Activated CD8-positive, alpha-beta T cell treated with anti-CD3 and anti-CD28 coated beads for 36 hours (primary cell): ENCODE measurements at regions not wholly inside any gene's neighbourhood (a gene's known extent, or its start where the extent isn't known, plus 50 kb on each side); places are given as distances from the start of the nearest gene placed in this dataset.

ENCODE experiments used
- ATAC-seq: fragments of 200-7000 bp; cut with Tn5 transposase; one replicate; pipeline ENCODE4 v1.10.0; 2021; ENCODE audit warnings: mild to moderate bottlenecking, moderate library complexity
- CTCF ChIA-PET: fragments of 350-600 bp; sonication (Branson Sonifier 250); formaldehyde crosslinking; loops from one replicate; lab custom pipeline; 2021; ENCODE audit warnings: antibody characterized with exemption; lab: Charles Lee
- POLR2A ChIA-PET: fragments of 350-600 bp; sonication (Branson Sonifier 250); formaldehyde crosslinking; loops from one replicate; lab custom pipeline; 2021; ENCODE audit warnings: antibody characterized with exemption; lab: Charles Lee
- DNase-seq: peaks from one replicate; pipeline ENCODE4 v3.0.0-alpha.2; 2020
- H3K27ac Mint-ChIP-seq: one replicate; pipeline ENCODE4 v1.8.0; 2021; ENCODE audit warnings: mild to moderate bottlenecking, mixed read lengths
- H3K27me3 Mint-ChIP-seq: one replicate; pipeline ENCODE4 v1.8.0; 2021; ENCODE audit warnings: mixed read lengths
- H3K36me3 Mint-ChIP-seq: one replicate; pipeline ENCODE4 v1.8.0; 2021; ENCODE audit warnings: low read depth, mixed read lengths
- H3K4me1 Mint-ChIP-seq: one replicate; pipeline ENCODE4 v1.8.0; 2021; ENCODE audit warnings: low read depth, mixed read lengths
- H3K4me3 Mint-ChIP-seq: one replicate; pipeline ENCODE4 v1.8.0; 2021; ENCODE audit warnings: mild to moderate bottlenecking, moderate library complexity, mixed read lengths
- H3K9me3 Mint-ChIP-seq: one replicate; pipeline ENCODE4 v1.8.0; 2021; ENCODE audit warnings: mixed read lengths
- intact Hi-C: fragments of 100-400 bp; cut with micrococcal nuclease; formaldehyde crosslinking; loops from one replicate; pipeline ENCODE4 v1.10.0; 2022
- TF ChIP-seq, protein P1 (sequence below): fragments of 200-600 bp; IDR thresholded peaks from one replicate; pipeline ENCODE4 v1.8.0; 2022; ENCODE audit warnings: antibody characterized with exemption, mild to moderate bottlenecking

GRCh38 chr4:89469516-89469915 is 161.9 kb upstream of the GPRIN3 start:
- ChIA-PET POLR2A (no interaction called here), CTCF (interaction anchor here (1.0 kb wide), 1 partner anchor 13 kb away, joined by 3 read pairs; no protein-coding TSS in a partner anchor)
- ATAC-seq (no peak), DNase-seq (no peak)
- H3K27me3 Mint-ChIP-seq, result no peaks in the 10 kb centered on the region
- no peaks in the 10 kb centered on the region for H3K9me3 Mint-ChIP-seq
- peak overlapping the region; percentile 62 for H3K4me3 Mint-ChIP-seq
- intact Hi-C loops, result no loop called here
- peak overlapping the region; percentile 87 for H3K27ac Mint-ChIP-seq
- TF ChIP-seq, protein P1, sequence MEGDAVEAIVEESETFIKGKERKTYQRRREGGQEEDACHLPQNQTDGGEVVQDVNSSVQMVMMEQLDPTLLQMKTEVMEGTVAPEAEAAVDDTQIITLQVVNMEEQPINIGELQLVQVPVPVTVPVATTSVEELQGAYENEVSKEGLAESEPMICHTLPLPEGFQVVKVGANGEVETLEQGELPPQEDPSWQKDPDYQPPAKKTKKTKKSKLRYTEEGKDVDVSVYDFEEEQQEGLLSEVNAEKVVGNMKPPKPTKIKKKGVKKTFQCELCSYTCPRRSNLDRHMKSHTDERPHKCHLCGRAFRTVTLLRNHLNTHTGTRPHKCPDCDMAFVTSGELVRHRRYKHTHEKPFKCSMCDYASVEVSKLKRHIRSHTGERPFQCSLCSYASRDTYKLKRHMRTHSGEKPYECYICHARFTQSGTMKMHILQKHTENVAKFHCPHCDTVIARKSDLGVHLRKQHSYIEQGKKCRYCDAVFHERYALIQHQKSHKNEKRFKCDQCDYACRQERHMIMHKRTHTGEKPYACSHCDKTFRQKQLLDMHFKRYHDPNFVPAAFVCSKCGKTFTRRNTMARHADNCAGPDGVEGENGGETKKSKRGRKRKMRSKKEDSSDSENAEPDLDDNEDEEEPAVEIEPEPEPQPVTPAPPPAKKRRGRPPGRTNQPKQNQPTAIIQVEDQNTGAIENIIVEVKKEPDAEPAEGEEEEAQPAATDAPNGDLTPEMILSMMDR, result no peak
- H3K4me1 Mint-ChIP-seq, result peaks cover 27% of the 10 kb centered on the region
- no peaks in the 10 kb centered on the region for H3K36me3 Mint-ChIP-seq

- intact Hi-C loops, result no loop called here
Measured at GRCh38 chr4:89468602-89469001, 161.0 kb upstream of the GPRIN3 start.

DNA sequence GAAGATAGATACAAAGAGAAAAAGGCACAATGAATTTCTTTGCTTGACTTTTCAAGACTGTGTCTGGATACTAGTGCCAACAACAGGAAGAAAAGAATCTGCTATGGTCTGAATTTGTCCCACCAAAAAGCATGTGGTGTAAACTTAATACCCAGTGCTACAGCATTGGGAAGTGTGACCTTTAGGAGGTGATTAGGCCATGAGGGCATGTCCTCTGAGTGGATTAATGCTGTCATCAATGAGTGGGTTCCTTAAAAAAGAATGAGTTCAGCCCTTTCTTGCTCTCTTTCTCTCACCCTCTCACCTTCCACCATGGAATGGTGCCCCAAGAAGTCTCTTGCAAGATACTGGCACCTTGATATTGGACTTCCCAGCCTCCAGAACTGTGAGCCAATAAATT is 155.7 kb upstream of the GPRIN3 start:
- no peak overlapping the region for H3K4me3 Mint-ChIP-seq
- H3K9me3 Mint-ChIP-seq, result no peaks in the 10 kb centered on the region
- H3K4me1 Mint-ChIP-seq, result no peaks in the 10 kb centered on the region
- no peaks in the 10 kb centered on the region for H3K27me3 Mint-ChIP-seq
- no peak overlapping the region for H3K27ac Mint-ChIP-seq
- intact Hi-C loops, result no loop called here
- H3K36me3 Mint-ChIP-seq, result no peaks in the 10 kb centered on the region
- POLR2A ChIA-PET, result no interaction called here
- DNase-seq (no peak), ATAC-seq (no peak)
- TF ChIP-seq, protein P1, result no peak
- CTCF ChIA-PET, result no interaction called here

More at GRCh38 chr4:89468602-89469001, 161.0 kb upstream of the GPRIN3 start:
- no peaks in the 10 kb centered on the region for H3K27me3 Mint-ChIP-seq
- no peaks in the 10 kb centered on the region for H3K36me3 Mint-ChIP-seq
- H3K27ac Mint-ChIP-seq, result peak overlapping the region; percentile 68
- H3K4me1 Mint-ChIP-seq, result peaks cover 27% of the 10 kb centered on the region
- DNase-seq (no peak), ATAC-seq (no peak)
- TF ChIP-seq, protein P1, result no peak
- ChIA-PET POLR2A (no interaction called here), CTCF (no interaction called here)
- no peak overlapping the region for H3K4me3 Mint-ChIP-seq
- H3K9me3 Mint-ChIP-seq, result no peaks in the 10 kb centered on the region

GRCh38 chr4:89447543-89447942 is 139.9 kb upstream of the GPRIN3 start:
- Mint-ChIP-seq H3K4me3 (no peak overlapping the region), H3K4me1 (no peaks in the 10 kb centered on the region), H3K9me3 (peaks cover 14% of the 10 kb centered on the region), H3K27me3 (no peaks in the 10 kb centered on the region), H3K27ac (no peak overlapping the region), H3K36me3 (peaks cover 8% of the 10 kb centered on the region)
- ChIA-PET POLR2A (interaction anchor here (0.8 kb wide), 1 partner anchor 409 kb away, joined by 3 read pairs; no protein-coding TSS in a partner anchor), CTCF (no interaction called here)
- TF ChIP-seq, protein P1, result no peak
- ATAC-seq (no peak), DNase-seq (no peak)
- intact Hi-C loops, result no loop called here

DNA sequence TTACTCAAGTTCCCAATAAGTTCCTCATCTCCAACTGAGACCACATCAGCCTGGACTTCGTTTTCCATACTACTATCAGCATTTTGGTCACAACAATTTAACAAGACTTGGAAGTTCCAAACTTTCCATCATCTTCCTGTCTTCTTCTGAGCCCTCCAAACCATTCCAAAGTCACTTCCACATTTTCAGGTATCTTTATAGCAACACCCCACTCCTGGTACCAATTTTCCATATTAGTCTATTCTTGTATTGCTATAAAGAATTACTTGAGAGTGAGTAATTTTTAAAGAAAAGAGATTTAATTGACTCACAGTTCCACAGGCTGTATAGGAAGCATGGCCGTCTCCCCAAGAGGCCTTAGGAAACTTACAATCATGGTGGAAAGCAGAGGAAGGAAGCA is 138.6 kb upstream of the GPRIN3 start:
- no peaks in the 10 kb centered on the region for H3K27me3 Mint-ChIP-seq
- peaks cover 8% of the 10 kb centered on the region for H3K36me3 Mint-ChIP-seq
- TF ChIP-seq, protein P1, result no peak
- DNase-seq (no peak), ATAC-seq (no peak)
- CTCF ChIA-PET, result no interaction called here
- H3K9me3 Mint-ChIP-seq, result peaks cover 14% of the 10 kb centered on the region
- intact Hi-C loops, result no loop called here
- no peak overlapping the region for H3K27ac Mint-ChIP-seq
- POLR2A ChIA-PET, result no interaction called here
- no peak overlapping the region for H3K4me3 Mint-ChIP-seq
- no peaks in the 10 kb centered on the region for H3K4me1 Mint-ChIP-seq
